DND-41 (cell line): ENCODE measurements at regions not wholly inside any gene's neighbourhood (a gene's known extent, or its start where the extent isn't known, plus 50 kb on each side); places are given as distances from the start of the nearest gene placed in this dataset.
"Not testable (repeated sequence)": the region's sequence is repeated elsewhere in the genome, so short reads cannot be mapped to it uniquely, and the experiment has no call there.

Experiments
- ATAC-seq: fragments of 200-7000 bp; cut with Tn5 transposase; 3 replicates; pipeline ENCODE4 v1.9.1; 2021; ENCODE audit warnings: low read depth; ENCODE audit not compliant: insufficient read depth
- DNase-seq: peaks from one replicate; pipeline ENCODE4 v3.0.0-alpha.2; 2020
- H2AFZ ChIP-seq: 2 replicates; pipeline ENCODE4 v1.6.0; 2012; ENCODE audit warnings: low read depth, low read length
- H3K27ac ChIP-seq: 2 replicates; pipeline ENCODE4 v1.5.1; 2012; ENCODE audit warnings: low read length, inconsistent platforms
- H3K27me3 ChIP-seq: fragments of 200-600 bp; sonication (generic); 2 replicates; pipeline ENCODE4 v1.6.0; 2012; ENCODE audit warnings: low read length, mild to moderate bottlenecking, inconsistent platforms; ENCODE audit not compliant: insufficient read depth, poor library complexity
- H3K36me3 ChIP-seq: 2 replicates; pipeline ENCODE4 v1.5.1; 2012; ENCODE audit warnings: low read length, inconsistent platforms; ENCODE audit not compliant: insufficient read depth
- H3K4me1 ChIP-seq: 2 replicates; pipeline ENCODE4 v1.5.1; 2012; ENCODE audit warnings: mild to moderate bottlenecking, low read length; ENCODE audit not compliant: insufficient read depth
- H3K4me2 ChIP-seq: 2 replicates; pipeline ENCODE4 v1.6.0; 2012; ENCODE audit warnings: mild to moderate bottlenecking, moderate library complexity, low read length, inconsistent platforms; ENCODE audit not compliant: insufficient read depth
- H3K4me3 ChIP-seq, 2 experiments: fragments of 200-600 bp in 1 of 2; shearing (Covaris generic) in 1 of 2; 2 replicates each; pipeline ENCODE4 v1.5.1; 2012 to 2016; ENCODE audit warnings: inconsistent platforms in 2 of 2, low read length in 2 of 2, mild to moderate bottlenecking in 2 of 2, low read depth in 1 of 2, moderate library complexity in 1 of 2
- H3K79me2 ChIP-seq: 2 replicates; pipeline ENCODE4 v1.6.0; 2012; ENCODE audit warnings: low read length, inconsistent platforms; ENCODE audit not compliant: insufficient read depth
- H3K9ac ChIP-seq: 2 replicates; pipeline ENCODE4 v1.6.0; 2012; ENCODE audit warnings: low read depth, mild to moderate bottlenecking, inconsistent platforms, low read length, moderate library complexity
- H3K9me3 ChIP-seq: 2 replicates; pipeline ENCODE4 v1.5.1; 2012; ENCODE audit warnings: low read length, moderate library complexity, mild to moderate bottlenecking, inconsistent platforms; ENCODE audit not compliant: insufficient read depth, severe bottlenecking
- H4K20me1 ChIP-seq: 2 replicates; pipeline ENCODE4 v1.6.0; 2012; ENCODE audit warnings: low read length; ENCODE audit not compliant: insufficient read depth
- EZH2 ChIP-seq: IDR thresholded peaks from 3 replicates; pipeline ENCODE4 v1.6.1; 2012; ENCODE audit warnings: borderline replicate concordance, low read depth, mild to moderate bottlenecking, moderate library complexity, low read length, inconsistent platforms; ENCODE audit not compliant: severe bottlenecking
- TF ChIP-seq, protein P1 (sequence below): IDR thresholded peaks from 2 replicates; pipeline ENCODE4 v1.5.1; 2012; ENCODE audit warnings: borderline replicate concordance, low read length, moderate library complexity, mild to moderate bottlenecking; ENCODE audit not compliant: poor library complexity, severe bottlenecking; ENCODE audit errors: extremely low read depth

DNA sequence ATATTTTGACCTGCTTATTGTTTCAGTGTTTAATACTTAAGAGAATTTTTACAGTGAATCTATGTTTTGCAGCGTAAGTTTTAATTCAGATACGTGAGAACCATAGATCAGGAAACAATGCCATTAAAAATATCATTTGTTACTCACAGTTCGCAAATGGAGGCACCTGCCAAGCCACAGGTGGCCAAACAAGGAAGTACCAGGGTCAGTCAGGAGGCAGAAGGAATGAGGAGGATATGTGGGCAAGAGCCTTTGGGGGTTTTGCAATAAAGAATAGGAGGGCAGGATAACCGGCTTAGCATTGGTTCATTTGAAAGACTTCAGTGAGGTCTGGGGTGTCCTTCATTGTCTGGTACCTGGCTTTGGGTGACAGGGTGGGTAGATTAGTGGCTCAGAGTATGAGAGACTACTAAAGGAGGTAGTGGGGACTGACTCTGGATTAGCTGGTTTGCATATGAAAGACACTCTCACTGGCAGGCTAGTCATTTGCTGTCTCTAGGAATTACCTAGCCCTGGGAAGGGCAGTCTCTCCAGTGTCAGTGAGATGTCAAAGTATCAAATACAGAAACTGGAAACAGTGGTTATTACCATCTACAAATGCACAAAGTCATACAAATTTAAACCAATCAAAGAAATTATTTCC lies 132.2 kb upstream of the CAV2 start:
- ATAC-seq, result no peak
- no peak overlapping the region for H3K9ac ChIP-seq
- H3K27ac ChIP-seq, result no peak overlapping the region
- no peak for DNase-seq
- no peaks in the 10 kb centered on the region for H3K36me3 ChIP-seq
- H3K27me3 ChIP-seq, result peaks cover 4% of the 10 kb centered on the region
- no peaks in the 10 kb centered on the region for H3K4me1 ChIP-seq
- no peak overlapping the region for H3K4me3 ChIP-seq
- H4K20me1 ChIP-seq, result no peaks in the 10 kb centered on the region
- H3K4me2 ChIP-seq, result no peak overlapping the region
- no peaks in the 10 kb centered on the region for H3K79me2 ChIP-seq
- TF ChIP-seq EZH2, result no peak
- TF ChIP-seq, protein P1, sequence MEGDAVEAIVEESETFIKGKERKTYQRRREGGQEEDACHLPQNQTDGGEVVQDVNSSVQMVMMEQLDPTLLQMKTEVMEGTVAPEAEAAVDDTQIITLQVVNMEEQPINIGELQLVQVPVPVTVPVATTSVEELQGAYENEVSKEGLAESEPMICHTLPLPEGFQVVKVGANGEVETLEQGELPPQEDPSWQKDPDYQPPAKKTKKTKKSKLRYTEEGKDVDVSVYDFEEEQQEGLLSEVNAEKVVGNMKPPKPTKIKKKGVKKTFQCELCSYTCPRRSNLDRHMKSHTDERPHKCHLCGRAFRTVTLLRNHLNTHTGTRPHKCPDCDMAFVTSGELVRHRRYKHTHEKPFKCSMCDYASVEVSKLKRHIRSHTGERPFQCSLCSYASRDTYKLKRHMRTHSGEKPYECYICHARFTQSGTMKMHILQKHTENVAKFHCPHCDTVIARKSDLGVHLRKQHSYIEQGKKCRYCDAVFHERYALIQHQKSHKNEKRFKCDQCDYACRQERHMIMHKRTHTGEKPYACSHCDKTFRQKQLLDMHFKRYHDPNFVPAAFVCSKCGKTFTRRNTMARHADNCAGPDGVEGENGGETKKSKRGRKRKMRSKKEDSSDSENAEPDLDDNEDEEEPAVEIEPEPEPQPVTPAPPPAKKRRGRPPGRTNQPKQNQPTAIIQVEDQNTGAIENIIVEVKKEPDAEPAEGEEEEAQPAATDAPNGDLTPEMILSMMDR, result no peak
- no peak overlapping the region for H2AFZ ChIP-seq
- no peaks in the 10 kb centered on the region for H3K9me3 ChIP-seq

DNA sequence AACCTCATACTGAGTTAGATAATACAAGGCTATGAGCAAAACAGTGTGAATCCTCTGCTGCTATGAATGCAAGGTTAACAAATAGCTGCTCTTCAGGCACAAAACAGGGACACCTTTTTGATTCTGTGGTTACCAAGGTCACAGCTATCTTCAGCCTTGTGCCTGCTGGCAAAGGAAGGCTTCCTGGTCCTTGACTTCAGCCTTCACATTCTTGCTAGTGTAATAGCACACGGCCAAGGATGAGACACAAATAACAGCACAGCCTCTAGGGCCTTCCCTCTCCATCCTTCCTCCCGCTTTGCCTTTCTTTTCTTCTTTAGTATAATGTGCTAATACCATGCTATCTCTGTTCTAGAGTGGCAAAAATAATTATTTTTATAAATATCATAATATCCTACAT lies 130.6 kb upstream of the CAV2 start:
- Histone ChIP-seq H3K4me1 (no peaks in the 10 kb centered on the region), H3K27me3 (peaks cover 4% of the 10 kb centered on the region), H3K4me2 (no peak overlapping the region), H3K27ac (no peak overlapping the region), H3K79me2 (no peaks in the 10 kb centered on the region), H3K9me3 (no peaks in the 10 kb centered on the region), H3K36me3 (no peaks in the 10 kb centered on the region), H4K20me1 (no peaks in the 10 kb centered on the region), H3K9ac (no peak overlapping the region), H2AFZ (no peak overlapping the region), H3K4me3 (no peak overlapping the region)
- no peak for DNase-seq
- TF ChIP-seq, protein P1, result no peak
- TF ChIP-seq EZH2, result no peak
- no peak for ATAC-seq

- not testable (repeated sequence) for ATAC-seq, H3K36me3 ChIP-seq, H4K20me1 ChIP-seq, H3K9ac ChIP-seq, H3K4me3 ChIP-seq, H3K27me3 ChIP-seq, H3K27ac ChIP-seq, H3K9me3 ChIP-seq, H3K4me1 ChIP-seq, H3K4me2 ChIP-seq, H3K79me2 ChIP-seq, DNase-seq, H2AFZ ChIP-seq
Measured at GRCh38 chr7:116371536-116371935, 128.0 kb upstream of the CAV2 start.

DNA sequence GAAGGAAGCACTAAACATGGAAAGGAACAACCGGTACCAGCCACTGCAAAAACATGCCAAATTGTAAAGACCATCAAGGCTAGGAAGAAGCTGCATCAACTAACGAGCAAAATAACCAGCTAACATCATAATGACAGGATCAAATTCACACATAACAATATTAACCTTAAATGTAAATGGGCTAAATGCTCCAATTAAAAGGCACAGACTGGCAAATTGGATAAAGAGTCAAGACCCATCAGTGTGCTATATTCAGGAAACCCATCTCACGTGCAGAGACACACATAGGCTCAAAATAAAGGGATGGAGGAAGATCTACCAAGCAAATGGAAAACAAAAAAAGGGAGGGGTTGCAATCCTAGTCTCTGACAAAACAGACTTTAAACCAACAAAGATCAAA lies 126.3 kb upstream of the CAV2 start:
- H3K36me3 ChIP-seq, H3K9ac ChIP-seq, ATAC-seq, H3K79me2 ChIP-seq, H4K20me1 ChIP-seq, H3K9me3 ChIP-seq, H2AFZ ChIP-seq, H3K27ac ChIP-seq, H3K4me2 ChIP-seq, H3K4me3 ChIP-seq, H3K4me1 ChIP-seq, H3K27me3 ChIP-seq, DNase-seq: not testable (repeated sequence)
